ENCODE measurements at regions not wholly inside any gene's neighbourhood (a gene's known extent, or its start where the extent isn't known, plus 50 kb on each side); places are given as distances from the start of the nearest gene placed in this dataset.
"Not testable (repeated sequence)": the region's sequence is repeated elsewhere in the genome, so short reads cannot be mapped to it uniquely, and the experiment has no call there.

GRCh38 chr2:37746883-37747282, 75.4 kb upstream of the CDC42EP3 start:
- Histone ChIP-seq H3K4me3 (no peak overlapping the region), H3K4me1 (no peaks in the 10 kb centered on the region), H3K36me3 (no peaks in the 10 kb centered on the region), H3K27ac (no peak overlapping the region), H3K9me3 (no peaks in the 10 kb centered on the region), H3K27me3 (no peaks in the 10 kb centered on the region)
- no peak for DNase-seq
- TF ChIP-seq CTCF (IDR thresholded peaks at IDR 0.05) (no peak), POLR2A (IDR thresholded peaks at IDR 0.05) (no peak)

DNA sequence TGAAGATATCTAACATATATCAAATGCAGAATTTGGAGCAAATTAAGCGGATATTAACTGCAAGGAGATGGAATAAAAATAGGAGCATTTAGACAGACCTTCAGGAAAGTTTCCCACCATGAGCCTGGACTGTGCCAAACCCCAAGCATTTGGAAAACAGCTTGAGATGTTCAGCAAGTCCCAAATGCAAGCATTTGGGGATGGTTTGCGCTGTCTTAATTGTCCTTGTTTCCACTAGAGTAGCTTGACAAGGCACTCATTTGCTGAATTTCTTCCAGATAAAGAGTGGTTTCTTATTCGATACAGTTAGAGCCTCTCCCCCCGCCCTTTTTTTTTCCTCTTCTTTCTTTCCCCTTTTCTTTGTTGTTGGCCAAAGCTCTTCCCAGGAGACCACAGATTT, 77.1 kb upstream of the CDC42EP3 start:
- H3K27me3 ChIP-seq, result no peaks in the 10 kb centered on the region

GRCh38 chr2:37750286-37750685, 78.8 kb upstream of the CDC42EP3 start:
- DNase-seq, H3K9me3 ChIP-seq, H3K4me3 ChIP-seq, H3K4me1 ChIP-seq, H3K27me3 ChIP-seq, H3K36me3 ChIP-seq, H3K27ac ChIP-seq: not testable (repeated sequence)

More for the DNA sequence above, 77.1 kb upstream of the CDC42EP3 start:
- H3K27ac ChIP-seq, result no peak overlapping the region
- no peaks in the 10 kb centered on the region for H3K4me1 ChIP-seq
- H3K9me3 ChIP-seq, result no peaks in the 10 kb centered on the region
- TF ChIP-seq CTCF (IDR thresholded peaks at IDR 0.05) (no peak), POLR2A (IDR thresholded peaks at IDR 0.05) (no peak)
- no peak for DNase-seq
- no peaks in the 10 kb centered on the region for H3K36me3 ChIP-seq
- no peak overlapping the region for H3K4me3 ChIP-seq

DNA sequence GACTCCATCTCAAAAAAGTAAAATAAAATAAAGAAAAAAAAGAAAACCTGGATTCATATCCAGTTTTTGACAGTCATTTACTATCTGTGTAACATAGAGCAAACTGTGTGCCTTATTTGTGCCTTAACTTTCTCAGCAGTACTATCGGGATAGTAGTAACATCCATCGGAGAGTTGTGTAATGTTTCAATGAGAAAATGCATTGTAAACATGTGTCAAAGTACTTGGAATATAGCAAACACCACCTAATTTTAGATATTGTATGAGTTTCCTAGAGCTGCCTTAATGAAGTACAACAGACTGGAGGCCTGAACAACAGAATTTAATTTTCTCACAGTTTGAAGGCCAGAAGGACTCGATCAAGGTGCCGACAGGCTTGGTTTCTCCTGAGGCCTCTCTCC, 81.3 kb upstream of the CDC42EP3 start:
- Histone ChIP-seq H3K27ac (no peak overlapping the region), H3K9me3 (no peaks in the 10 kb centered on the region), H3K27me3 (no peaks in the 10 kb centered on the region), H3K4me1 (no peaks in the 10 kb centered on the region), H3K36me3 (no peaks in the 10 kb centered on the region), H3K4me3 (no peak overlapping the region)
- TF ChIP-seq CTCF (IDR thresholded peaks at IDR 0.05) (no peak), POLR2A (IDR thresholded peaks at IDR 0.05) (no peak)
- no peak for DNase-seq

DNA sequence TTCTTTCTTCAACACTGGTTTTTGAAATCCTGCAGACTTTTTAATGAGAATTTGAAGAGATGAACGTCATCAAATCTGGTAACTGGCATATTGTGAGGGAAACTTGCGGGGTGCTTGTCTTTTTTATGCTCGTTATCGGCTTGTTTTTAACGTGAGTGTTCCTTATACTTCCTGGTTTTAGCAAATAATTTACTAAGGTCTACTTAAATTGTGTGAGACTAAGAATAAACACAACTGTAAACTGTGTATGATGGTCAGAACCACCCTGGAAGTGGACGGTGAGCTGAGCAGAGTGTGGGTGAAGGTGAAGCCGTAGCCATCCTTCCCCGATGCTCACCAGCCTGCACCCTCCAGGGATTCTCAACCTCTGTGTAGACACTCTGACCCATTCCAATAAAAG, 82.3 kb upstream of the CDC42EP3 start:
- DNase-seq, result no peak
- H3K9me3 ChIP-seq, result no peaks in the 10 kb centered on the region
- H3K4me1 ChIP-seq, result no peaks in the 10 kb centered on the region
- no peaks in the 10 kb centered on the region for H3K36me3 ChIP-seq
- TF ChIP-seq CTCF (IDR thresholded peaks at IDR 0.05) (no peak), POLR2A (IDR thresholded peaks at IDR 0.05) (no peak)
- no peak overlapping the region for H3K4me3 ChIP-seq
- no peak overlapping the region for H3K27ac ChIP-seq
- H3K27me3 ChIP-seq, result no peaks in the 10 kb centered on the region

GRCh38 chr2:37755961-37756559, 84.6 kb upstream of the CDC42EP3 start:
- H3K4me1 ChIP-seq, H3K27me3 ChIP-seq, H3K36me3 ChIP-seq, H3K27ac ChIP-seq, H3K4me3 ChIP-seq, DNase-seq, H3K9me3 ChIP-seq: not testable (repeated sequence)

DNA sequence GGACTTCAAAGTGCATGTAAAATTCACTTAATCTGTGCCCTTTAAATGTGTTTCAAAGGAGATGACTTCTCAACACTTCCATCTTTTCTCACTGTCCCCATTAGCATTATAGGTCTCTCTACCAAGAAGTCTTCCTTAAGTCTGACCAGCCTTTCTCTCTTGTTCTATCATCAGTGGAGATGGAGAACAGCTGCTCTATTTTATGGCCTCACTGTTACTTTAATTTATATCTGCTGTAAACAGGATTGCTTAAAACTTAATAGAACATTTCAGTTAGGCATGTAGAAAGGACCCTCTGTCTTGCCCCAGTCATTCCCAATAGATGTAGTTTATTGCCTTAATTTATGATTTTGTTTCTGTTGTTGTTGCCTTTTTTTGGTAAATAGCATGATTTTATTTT, 86.0 kb upstream of the CDC42EP3 start:
- not testable (repeated sequence) for H3K4me3 ChIP-seq, H3K4me1 ChIP-seq, H3K36me3 ChIP-seq, H3K27ac ChIP-seq, H3K9me3 ChIP-seq, H3K27me3 ChIP-seq, DNase-seq

DNA sequence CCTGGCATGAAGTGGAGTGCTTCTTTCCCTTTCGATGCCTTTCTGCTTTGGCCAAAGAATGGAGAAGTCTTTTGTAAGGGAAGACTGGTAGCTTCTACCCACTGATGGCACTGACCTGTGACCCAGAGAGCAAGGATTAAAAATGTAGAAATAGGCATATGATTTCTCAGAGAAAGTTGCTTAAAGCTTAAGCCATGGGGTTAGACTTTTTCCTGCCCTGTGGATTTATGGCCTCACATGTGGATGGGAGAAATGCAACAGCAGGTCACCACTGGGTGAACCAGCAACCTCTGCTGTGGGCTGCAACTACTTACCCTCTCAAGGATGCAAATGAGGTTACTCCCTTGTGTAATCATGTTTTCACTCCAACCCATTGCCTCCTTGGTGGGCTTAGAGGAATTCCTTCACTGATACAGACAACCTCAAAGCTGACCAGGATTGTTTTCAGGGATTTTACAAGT, 86.7 kb upstream of the CDC42EP3 start:
- H3K9me3 ChIP-seq, DNase-seq, H3K4me1 ChIP-seq, H3K4me3 ChIP-seq, H3K27me3 ChIP-seq, H3K27ac ChIP-seq, H3K36me3 ChIP-seq: not testable (repeated sequence)

DNA sequence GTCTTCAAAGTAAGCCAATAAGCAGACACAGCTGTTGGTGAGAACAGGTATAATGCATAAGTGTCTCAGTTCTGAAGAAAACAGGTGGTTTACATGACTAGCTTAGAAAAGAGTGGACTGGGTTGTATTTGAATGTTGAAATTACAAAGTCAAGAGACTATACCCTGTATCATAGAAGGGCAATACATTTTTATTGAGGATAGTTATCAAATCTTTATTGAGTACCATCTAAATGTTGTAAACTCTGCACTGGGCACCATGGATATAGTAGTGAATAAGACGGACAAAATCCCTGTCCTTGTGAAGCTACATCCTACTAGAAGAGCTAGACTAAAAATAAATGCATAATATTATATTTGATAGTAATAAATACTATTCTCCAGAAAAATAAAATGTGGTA, 88.5 kb upstream of the CDC42EP3 start:
- not testable (repeated sequence) for H3K27me3 ChIP-seq, DNase-seq, H3K27ac ChIP-seq, H3K9me3 ChIP-seq, H3K4me1 ChIP-seq, H3K36me3 ChIP-seq, H3K4me3 ChIP-seq
